Upper lobe of left lung (tissue), 6 donors: ENCODE measurements at regions not wholly inside any gene's neighbourhood (a gene's known extent, or its start where the extent isn't known, plus 50 kb on each side); places are given as distances from the start of the nearest gene placed in this dataset.
A peak's percentile ranks its signal among the peaks of the same experiment; 100 is the strongest.

Experiments used
- ATAC-seq, 2 donors: fragments of 200-7000 bp; cut with Tn5 transposase; one replicate each; pipeline ENCODE4 v1.9.1; 2022; ENCODE audit warnings: mild to moderate bottlenecking in 2 of 2, moderate library complexity in 2 of 2; ENCODE audit not compliant: low FRiP score in 2 of 2
- DNase-seq, 2 donors: peaks; one replicate each; pipeline ENCODE4 v3.0.0-alpha.2; 2019 to 2020
- H3K27ac ChIP-seq, 4 donors: fragments of 200-600 bp; sonication (generic); one replicate each; pipeline ENCODE4 v1.5.1; 2016 to 2019
- H3K27me3 ChIP-seq, 4 donors: fragments of 200-600 bp; sonication (generic); one replicate each; pipeline ENCODE4 v1.5.1; 2017 to 2019
- H3K36me3 ChIP-seq, 4 donors: fragments of 200-600 bp; sonication (generic); one replicate each; pipeline ENCODE4 v1.5.1; 2016 to 2019
- H3K4me1 ChIP-seq, 4 donors: fragments of 200-600 bp; sonication (generic); one replicate each; pipeline ENCODE4 v1.5.1; 2018 to 2019
- H3K4me3 ChIP-seq, 4 donors: fragments of 200-600 bp; sonication (generic); one replicate each; pipeline ENCODE4 v1.5.1; 2017 to 2019; ENCODE audit warnings: mild to moderate bottlenecking in 2 of 4, moderate library complexity in 1 of 4
- H3K9me3 ChIP-seq, 4 donors: fragments of 200-600 bp; sonication (generic); one replicate each; pipeline ENCODE4 v1.5.1; 2018 to 2019
- CTCF ChIP-seq, 6 experiments: fragments of 450-650 bp in 4 of 6; fragments of 200-600 bp in 2 of 6; sonication (generic) in 2 of 6; IDR thresholded peaks; one replicate each; pipeline ENCODE4 v1.5.1; 2016 to 2019; ENCODE audit warnings: antibody characterized with exemption in 6 of 6
- EP300 ChIP-seq, 4 donors: sonication (generic); formaldehyde crosslinking; IDR thresholded peaks; one replicate each; pipeline ENCODE4 v1.5.1; 2017; ENCODE audit warnings: antibody characterized with exemption in 4 of 4, control low read depth in 2 of 4
- POLR2A ChIP-seq, 4 donors: fragments of 450-650 bp; IDR thresholded peaks; one replicate each; pipeline ENCODE4 v1.5.1; 2016 to 2017; ENCODE audit warnings: antibody characterized with exemption in 4 of 4, mild to moderate bottlenecking in 2 of 4
- POLR2AphosphoS5 ChIP-seq, 2 donors: sonication (generic); formaldehyde crosslinking; IDR thresholded peaks; one replicate each; pipeline ENCODE4 v1.5.1; 2017; ENCODE audit warnings: antibody characterized with exemption in 2 of 2
- WGBS, 2 donors: methylation state at CpG; one replicate each; pipeline ENCODE4 v1.1.5; 2017 to 2018; 5-methylcytosine and 5-hydroxymethylcytosine counted together
- donor health status: DM: no; HTN: no; CAD: no; lungs with moderate emphysema.
- donor health status: DM: no; HTN: yes; CAD: no; lungs with severe emphysema.

DNA sequence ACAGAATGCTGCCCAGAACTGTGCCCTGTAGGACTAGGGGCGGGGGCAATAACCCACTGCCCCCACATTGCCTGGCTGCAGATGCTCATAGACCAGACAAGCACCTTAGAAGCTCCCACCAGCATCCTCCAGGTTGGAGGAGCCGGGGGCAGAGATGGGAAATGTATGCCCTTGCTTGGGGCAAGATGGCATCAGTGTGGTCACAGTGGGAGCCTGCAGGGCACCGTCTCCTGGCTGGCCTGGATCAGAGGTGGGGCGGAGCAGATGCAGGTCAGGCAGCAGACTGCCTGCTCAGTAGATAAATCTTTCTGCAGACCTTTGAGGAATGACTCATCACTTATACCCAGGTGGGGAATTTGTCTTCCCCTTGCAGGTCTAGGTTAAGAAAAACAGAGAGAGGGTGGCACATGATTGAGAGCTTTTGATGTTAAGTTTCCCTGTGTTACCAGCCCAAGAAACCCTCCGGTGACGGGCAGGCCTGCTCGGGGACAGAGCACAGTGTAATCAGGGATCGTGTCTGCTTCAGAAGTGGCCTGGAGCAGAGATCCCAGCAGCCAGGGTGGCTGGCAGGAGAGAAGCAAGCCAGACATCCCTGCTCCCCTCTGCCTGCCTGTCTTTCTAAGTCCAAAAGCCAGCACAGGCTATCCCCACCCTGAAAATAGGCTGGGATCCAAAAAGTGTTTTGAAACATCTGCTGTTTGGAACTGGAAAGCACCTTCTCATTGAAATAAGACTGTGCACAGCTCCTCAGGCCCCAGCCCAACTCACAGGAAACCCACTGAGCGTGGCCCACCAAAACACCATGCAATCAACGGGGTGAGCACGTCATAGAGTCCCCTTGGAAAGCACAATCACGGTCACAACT is 50.7 kb upstream of the RPL38 start:
- H3K9me3 ChIP-seq = no peaks in the 10 kb centered on the region
- ATAC-seq = peak in 1 of 2 donors; percentile 47
- H3K27ac ChIP-seq = no peak overlapping the region
- no peak for DNase-seq
- 65 to 80% methylated on average over 4 to 12 of the region's 12 CpGs for WGBS, 2 donors
- TF ChIP-seq EP300 (IDR thresholded peaks at IDR 0.05) = no peak
- no peak for TF ChIP-seq POLR2AphosphoS5 (IDR thresholded peaks at IDR 0.05)
- no peak for TF ChIP-seq CTCF (IDR thresholded peaks at IDR 0.05)
- no peak for TF ChIP-seq POLR2A (IDR thresholded peaks at IDR 0.05)
- no peaks in the 10 kb centered on the region for H3K27me3 ChIP-seq
- H3K4me1 ChIP-seq = no peaks in the 10 kb centered on the region
- H3K4me3 ChIP-seq = no peak overlapping the region
- H3K36me3 ChIP-seq = no peaks in the 10 kb centered on the region

- H3K4me3 ChIP-seq = no peak overlapping the region
- no peaks in the 10 kb centered on the region for H3K4me1 ChIP-seq
- H3K36me3 ChIP-seq = no peaks in the 10 kb centered on the region
- no peaks in the 10 kb centered on the region for H3K27me3 ChIP-seq
- no peak for DNase-seq
- WGBS, 2 donors = 92% methylated on average over 4 of the region's 4 CpGs; no CpG with 5 or more reads in 1 of the 2 donors
- H3K27ac ChIP-seq = no peak overlapping the region
- H3K9me3 ChIP-seq = no peaks in the 10 kb centered on the region
- ATAC-seq = no peak
- no peak for TF ChIP-seq POLR2A (IDR thresholded peaks at IDR 0.05)
- TF ChIP-seq EP300 (IDR thresholded peaks at IDR 0.05) = no peak
- no peak for TF ChIP-seq POLR2AphosphoS5 (IDR thresholded peaks at IDR 0.05)
- TF ChIP-seq CTCF (IDR thresholded peaks at IDR 0.05) = no peak
These were observed 50.0 kb upstream of the RPL38 start for GRCh38 chr17:74153456-74153810.
